H9 (cell line): ENCODE measurements at regions not wholly inside any gene's neighbourhood (a gene's known extent, or its start where the extent isn't known, plus 50 kb on each side); places are given as distances from the start of the nearest gene placed in this dataset.

ENCODE experiments used
- DNase-seq: peaks from one replicate; pipeline ENCODE4 v3.0.0-alpha.2; 2017
- H2AFZ ChIP-seq: one replicate; pipeline ENCODE4 v1.6.1; 2013; ENCODE audit warnings: mild to moderate bottlenecking, low read length, control low read depth, moderate library complexity
- H2AK5ac ChIP-seq: 2 replicates; pipeline ENCODE4 v1.6.1; 2013; ENCODE audit warnings: low read length, control low read depth, mixed read lengths; ENCODE audit not compliant: insufficient read length
- H2BK120ac ChIP-seq: one replicate; pipeline ENCODE4 v1.6.1; 2013; ENCODE audit warnings: low read depth, mild to moderate bottlenecking, low read length, control low read depth, inconsistent platforms; ENCODE audit not compliant: poor library complexity, severe bottlenecking
- H2BK12ac ChIP-seq: 2 replicates; pipeline ENCODE4 v1.6.1; 2013; ENCODE audit warnings: low read length, control low read depth, mixed read lengths, low read depth; ENCODE audit not compliant: insufficient read length
- H2BK15ac ChIP-seq: 2 replicates; pipeline ENCODE4 v1.6.1; 2013; ENCODE audit warnings: low read depth, low read length, control low read depth
- H2BK20ac ChIP-seq: one replicate; pipeline ENCODE4 v1.6.1; 2013; ENCODE audit warnings: low read depth, mild to moderate bottlenecking, low read length, control low read depth, inconsistent platforms; ENCODE audit not compliant: poor library complexity, severe bottlenecking
- H2BK5ac ChIP-seq: 2 replicates; pipeline ENCODE4 v1.6.1; 2013; ENCODE audit warnings: low read length, control low read depth, mixed read lengths; ENCODE audit not compliant: insufficient read length
- H3K14ac ChIP-seq: 2 replicates; pipeline ENCODE4 v1.6.1; 2013; ENCODE audit warnings: low read length, control low read depth; ENCODE audit not compliant: insufficient read depth
- H3K18ac ChIP-seq: 2 replicates; pipeline ENCODE4 v1.6.1; 2013; ENCODE audit warnings: low read depth, mild to moderate bottlenecking, mixed read lengths, low read length, control low read depth; ENCODE audit not compliant: insufficient read length
- H3K23ac ChIP-seq: 2 replicates; pipeline ENCODE4 v1.6.1; 2013; ENCODE audit warnings: low read length, control low read depth, mixed read lengths, low read depth; ENCODE audit not compliant: insufficient read length
- H3K23me2 ChIP-seq: 2 replicates; pipeline ENCODE4 v1.6.1; 2013; ENCODE audit warnings: low read depth, mild to moderate bottlenecking, mixed read lengths, low read length, control low read depth; ENCODE audit not compliant: insufficient read length, poor library complexity, severe bottlenecking
- H3K27ac ChIP-seq: 2 replicates; pipeline ENCODE4 v1.5.1; 2013; ENCODE audit warnings: low read length, control low read depth, mixed read lengths, low read depth; ENCODE audit not compliant: insufficient read length
- H3K27me3 ChIP-seq: 2 replicates; pipeline ENCODE4 v1.6.1; 2013; ENCODE audit warnings: low read length, control low read depth, inconsistent platforms; ENCODE audit not compliant: insufficient read depth
- H3K4ac ChIP-seq: 2 replicates; pipeline ENCODE4 v1.6.1; 2013; ENCODE audit warnings: low read depth, mild to moderate bottlenecking, control low read depth, inconsistent platforms, low read length, moderate library complexity
- H3K4me1 ChIP-seq: 2 replicates; pipeline ENCODE4 v1.6.1; 2013; ENCODE audit warnings: low read length, control low read depth, inconsistent platforms; ENCODE audit not compliant: insufficient read depth
- H3K4me2 ChIP-seq: 2 replicates; pipeline ENCODE4 v1.6.1; 2013; ENCODE audit warnings: low read length, control low read depth, mixed read lengths; ENCODE audit not compliant: insufficient read length, insufficient read depth
- H3K56ac ChIP-seq: 2 replicates; pipeline ENCODE4 v1.6.1; 2013; ENCODE audit warnings: low read depth, mild to moderate bottlenecking, mixed read lengths, low read length, control low read depth; ENCODE audit not compliant: insufficient read length
- H3K79me1 ChIP-seq: 2 replicates; pipeline ENCODE4 v1.6.1; 2013; ENCODE audit warnings: low read depth, mild to moderate bottlenecking, moderate library complexity, low read length, control low read depth, inconsistent platforms; ENCODE audit not compliant: insufficient read depth, poor library complexity, severe bottlenecking
- H3K79me2 ChIP-seq: 2 replicates; pipeline ENCODE4 v1.6.1; 2013; ENCODE audit warnings: low read length, control low read depth, inconsistent platforms; ENCODE audit not compliant: insufficient read depth
- H3K9ac ChIP-seq: 2 replicates; pipeline ENCODE4 v1.6.1; 2013; ENCODE audit warnings: low read length, control low read depth, mixed read lengths; ENCODE audit not compliant: insufficient read length; ENCODE audit errors: extremely low read depth
- H3K9me3 ChIP-seq: one replicate; pipeline ENCODE4 v1.6.1; 2013; ENCODE audit warnings: low read depth, low read length, inconsistent platforms; ENCODE audit not compliant: control insufficient read depth
- H3T11ph ChIP-seq: one replicate; pipeline ENCODE4 v1.6.1; 2013; ENCODE audit warnings: mild to moderate bottlenecking, low read length, control low read depth, inconsistent platforms
- H4K20me1 ChIP-seq: one replicate; pipeline ENCODE4 v1.6.1; 2013; ENCODE audit not compliant: control insufficient read depth, insufficient read length, insufficient read depth
- H4K5ac ChIP-seq: 2 replicates; pipeline ENCODE4 v1.6.1; 2013; ENCODE audit warnings: low read depth, mild to moderate bottlenecking, mixed read lengths, low read length, control low read depth; ENCODE audit not compliant: insufficient read length
- H4K8ac ChIP-seq: replicated peaks from 2 replicates; pipeline ENCODE4 v1.6.1; 2013; ENCODE audit warnings: low read length, control low read depth, mixed read lengths, low read depth; ENCODE audit not compliant: insufficient read length
- H4K91ac ChIP-seq: 2 replicates; pipeline ENCODE4 v1.6.1; 2013; ENCODE audit warnings: low read depth, mild to moderate bottlenecking, moderate library complexity, mixed read lengths, low read length, control low read depth; ENCODE audit not compliant: insufficient read length
- H3K27ac Mint-ChIP-seq, 3 experiments: 2 replicates in 2 of 3; 3 replicates in 1 of 3; pipeline ENCODE4 v1.8.0; 2020 to 2021; ENCODE audit warnings: mixed read lengths in 3 of 3, mild to moderate bottlenecking in 1 of 3, moderate library complexity in 1 of 3
- H3K27me3 Mint-ChIP-seq: 2 replicates; pipeline ENCODE4 v1.8.0; 2021; ENCODE audit warnings: low read depth, mild to moderate bottlenecking, moderate library complexity, mixed read lengths
- H3K36me3 Mint-ChIP-seq, 3 experiments: 2 replicates in 2 of 3; 3 replicates in 1 of 3; pipeline ENCODE4 v1.8.0; 2020 to 2021; ENCODE audit warnings: low read depth in 3 of 3, mixed read lengths in 3 of 3; ENCODE audit not compliant: insufficient read depth in 1 of 3
- H3K4me1 Mint-ChIP-seq, 2 experiments: 2 replicates each; pipeline ENCODE4 v1.8.0; 2020; ENCODE audit warnings: mixed read lengths in 2 of 2
- H3K4me3 Mint-ChIP-seq, 2 experiments: 2 replicates in 1 of 2; 3 replicates in 1 of 2; pipeline ENCODE4 v1.8.0; 2020 to 2021; ENCODE audit warnings: mild to moderate bottlenecking in 2 of 2, mixed read lengths in 2 of 2, moderate library complexity in 1 of 2
- H3K9me3 Mint-ChIP-seq, 2 experiments: 2 replicates in 1 of 2; 3 replicates in 1 of 2; pipeline ENCODE4 v1.8.0; 2020; ENCODE audit warnings: mild to moderate bottlenecking in 2 of 2, mixed read lengths in 2 of 2, moderate library complexity in 1 of 2
- CTCF ChIP-seq: fragments of 200-600 bp; sonication (generic); conservative IDR thresholded peaks from 3 replicates; pipeline ENCODE4 v1.8.0; 2021; ENCODE audit warnings: antibody characterized with exemption, mild to moderate bottlenecking
- WGBS: extraction: QIAGEN DNeasy Blood & Tissue Kit; methylation state at CpG from one replicate; pipeline ENCODE4 v1.1.7; 2013; ENCODE audit warnings: missing lambda C conversion rate, low lambda C conversion rate, mixed read lengths; ENCODE audit not compliant: insufficient read length; ENCODE audit errors: extremely low coverage; 5-methylcytosine and 5-hydroxymethylcytosine counted together

GRCh38 chr2:154537843-154538450 lies 160.5 kb upstream of the KCNJ3 start:
- Histone ChIP-seq H2BK20ac (no peak overlapping the region), H4K5ac (no peak overlapping the region), H4K20me1 (no peaks in the 10 kb centered on the region), H3K79me2 (no peaks in the 10 kb centered on the region), H3K23ac (no peak overlapping the region), H2BK15ac (no peak overlapping the region), H3K27me3 (no peaks in the 10 kb centered on the region), H3K79me1 (no peaks in the 10 kb centered on the region), H2BK12ac (no peak overlapping the region), H2BK5ac (no peak overlapping the region), H4K91ac (no peak overlapping the region), H2AK5ac (no peak overlapping the region), H3K9me3 (no peaks in the 10 kb centered on the region), H3T11ph (no peak overlapping the region), H3K23me2 (no peaks in the 10 kb centered on the region), H3K4me2 (no peak overlapping the region), H3K4me1 (no peaks in the 10 kb centered on the region), H2AFZ (no peak overlapping the region), H4K8ac (no peak overlapping the region), H3K18ac (no peak overlapping the region), H3K14ac (no peak overlapping the region), H3K56ac (no peak overlapping the region), H3K4ac (no peak overlapping the region), H3K9ac (no peak overlapping the region), H2BK120ac (no peak overlapping the region), H3K27ac (no peak overlapping the region)
- Mint-ChIP-seq H3K27ac (no peak overlapping the region), H3K4me1 (peaks cover 9 to 17% of the 10 kb centered on the region in 2 experiments; a peak in 3 of 4 replicates), H3K9me3 (no peaks in the 10 kb centered on the region; a peak in 1 of 5 replicates), H3K4me3 (no peak overlapping the region), H3K27me3 (no peaks in the 10 kb centered on the region), H3K36me3 (no peaks in the 10 kb centered on the region)
- TF ChIP-seq CTCF: no peak
- WGBS: no CpG with 5 or more reads among the region's 1 CpG
- no peak for DNase-seq
